ENCODE measurements at regions not wholly inside any gene's neighbourhood (a gene's known extent, or its start where the extent isn't known, plus 50 kb on each side); places are given as distances from the start of the nearest gene placed in this dataset.

DNA sequence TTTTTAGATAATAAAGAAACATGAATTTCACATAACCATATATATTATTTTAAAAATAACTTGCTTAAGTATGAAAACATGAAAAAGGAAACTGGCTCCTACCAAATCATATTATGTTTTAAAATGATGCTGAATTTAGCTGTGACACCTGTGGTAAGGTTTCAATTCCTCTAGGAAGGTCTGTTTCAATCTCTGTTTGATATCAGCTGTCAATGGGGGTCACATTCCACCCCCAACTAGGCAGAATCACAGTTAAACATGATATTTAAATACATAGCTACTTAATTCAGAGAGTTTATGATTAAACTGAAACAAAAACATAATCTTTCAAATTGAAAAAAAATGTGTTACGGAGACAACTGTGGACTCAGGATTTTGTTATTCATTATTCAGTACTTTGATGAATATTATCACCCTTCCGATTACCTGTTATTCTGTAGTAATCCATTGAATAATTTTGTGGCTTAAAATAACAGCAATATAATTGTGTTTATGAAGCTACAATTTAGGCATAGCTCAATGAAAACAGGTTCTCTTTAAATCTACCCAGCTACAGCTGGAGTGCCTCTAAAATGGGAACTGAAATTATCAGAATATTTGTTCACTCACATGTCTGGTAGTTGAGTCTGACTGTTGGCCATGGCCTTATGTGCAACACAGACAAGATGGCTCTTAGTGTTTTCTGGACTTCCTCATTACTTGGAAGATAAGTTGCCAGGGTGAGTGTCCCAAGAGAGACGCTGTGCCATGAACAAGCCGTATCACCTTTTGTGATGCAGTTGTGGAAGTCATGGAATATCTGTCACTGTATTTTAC lies 244.6 kb upstream of the ANO3 start:
- TF ChIP-seq, protein P1, sequence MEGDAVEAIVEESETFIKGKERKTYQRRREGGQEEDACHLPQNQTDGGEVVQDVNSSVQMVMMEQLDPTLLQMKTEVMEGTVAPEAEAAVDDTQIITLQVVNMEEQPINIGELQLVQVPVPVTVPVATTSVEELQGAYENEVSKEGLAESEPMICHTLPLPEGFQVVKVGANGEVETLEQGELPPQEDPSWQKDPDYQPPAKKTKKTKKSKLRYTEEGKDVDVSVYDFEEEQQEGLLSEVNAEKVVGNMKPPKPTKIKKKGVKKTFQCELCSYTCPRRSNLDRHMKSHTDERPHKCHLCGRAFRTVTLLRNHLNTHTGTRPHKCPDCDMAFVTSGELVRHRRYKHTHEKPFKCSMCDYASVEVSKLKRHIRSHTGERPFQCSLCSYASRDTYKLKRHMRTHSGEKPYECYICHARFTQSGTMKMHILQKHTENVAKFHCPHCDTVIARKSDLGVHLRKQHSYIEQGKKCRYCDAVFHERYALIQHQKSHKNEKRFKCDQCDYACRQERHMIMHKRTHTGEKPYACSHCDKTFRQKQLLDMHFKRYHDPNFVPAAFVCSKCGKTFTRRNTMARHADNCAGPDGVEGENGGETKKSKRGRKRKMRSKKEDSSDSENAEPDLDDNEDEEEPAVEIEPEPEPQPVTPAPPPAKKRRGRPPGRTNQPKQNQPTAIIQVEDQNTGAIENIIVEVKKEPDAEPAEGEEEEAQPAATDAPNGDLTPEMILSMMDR (IDR thresholded peaks at IDR 0.05): no peak
- no peak for TF ChIP-seq POLR2A (IDR thresholded peaks at IDR 0.05)
- no peak for TF ChIP-seq POLR2AphosphoS5 (IDR thresholded peaks at IDR 0.05; ENCODE audit: insufficient read depth in 1 of 2, low read depth in 1 of 2)

Measured in vagina (tissue), 2 donors.